GM12864 (cell line): ENCODE measurements at regions not wholly inside any gene's neighbourhood (a gene's known extent, or its start where the extent isn't known, plus 50 kb on each side); places are given as distances from the start of the nearest gene placed in this dataset.

Source experiments
- DNase-seq: peaks from one replicate; pipeline ENCODE4 v3.0.0-alpha.2; 2011; ENCODE audit warnings: low read depth
- H3K4me3 ChIP-seq: 2 replicates; pipeline ENCODE4 v1.5.1; 2011; ENCODE audit warnings: mild to moderate bottlenecking, low read depth, low read length, control low read depth
- TF ChIP-seq, protein P1 (sequence below): IDR thresholded peaks from 2 replicates; pipeline ENCODE4 v1.5.1; 2011; ENCODE audit warnings: low read depth, mild to moderate bottlenecking, moderate library complexity, low read length, control low read depth, inconsistent platforms; ENCODE audit errors: missing control alignments

DNA sequence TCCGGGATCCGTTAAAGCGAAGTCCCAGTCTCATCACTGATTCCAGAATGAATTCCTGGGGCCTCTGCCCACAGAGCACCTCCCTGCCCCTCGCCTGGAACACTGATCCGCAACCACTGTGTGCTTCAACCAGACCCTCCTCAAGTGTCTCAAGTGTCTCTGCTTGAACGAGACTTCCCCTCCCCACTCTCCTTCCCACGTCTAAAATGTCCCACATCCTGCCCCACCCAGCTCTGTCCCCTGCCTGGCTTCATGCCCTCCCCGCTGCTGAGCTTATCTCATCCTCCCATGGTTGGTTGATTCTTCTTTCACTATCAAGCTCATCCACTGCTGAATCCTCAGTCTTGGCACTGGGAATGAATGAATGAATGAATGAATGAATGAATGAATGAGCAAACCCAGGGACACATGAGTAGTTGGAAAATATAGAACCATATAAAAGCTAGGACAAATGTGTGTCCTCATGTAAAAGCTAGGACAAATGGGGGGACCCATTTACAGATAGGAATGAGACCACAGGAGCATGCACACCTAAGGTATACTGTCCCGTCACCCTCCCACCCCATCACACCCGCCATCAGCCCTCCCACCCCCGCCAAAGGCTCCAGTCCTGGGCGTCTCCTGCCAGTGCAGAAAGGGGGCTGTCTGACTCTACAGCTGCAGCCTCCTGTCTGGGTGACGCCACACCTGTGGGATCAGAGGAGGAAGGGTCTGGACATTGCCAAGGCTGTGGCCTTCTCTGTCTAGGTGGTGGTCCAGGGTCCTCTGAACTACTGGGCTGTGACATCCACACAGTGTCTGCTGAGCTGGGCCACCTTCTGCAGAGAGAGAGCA lies 71.4 kb upstream of the LINC01488 start:
- no peak overlapping the region for H3K4me3 ChIP-seq
- no peak for DNase-seq
- TF ChIP-seq, protein P1, sequence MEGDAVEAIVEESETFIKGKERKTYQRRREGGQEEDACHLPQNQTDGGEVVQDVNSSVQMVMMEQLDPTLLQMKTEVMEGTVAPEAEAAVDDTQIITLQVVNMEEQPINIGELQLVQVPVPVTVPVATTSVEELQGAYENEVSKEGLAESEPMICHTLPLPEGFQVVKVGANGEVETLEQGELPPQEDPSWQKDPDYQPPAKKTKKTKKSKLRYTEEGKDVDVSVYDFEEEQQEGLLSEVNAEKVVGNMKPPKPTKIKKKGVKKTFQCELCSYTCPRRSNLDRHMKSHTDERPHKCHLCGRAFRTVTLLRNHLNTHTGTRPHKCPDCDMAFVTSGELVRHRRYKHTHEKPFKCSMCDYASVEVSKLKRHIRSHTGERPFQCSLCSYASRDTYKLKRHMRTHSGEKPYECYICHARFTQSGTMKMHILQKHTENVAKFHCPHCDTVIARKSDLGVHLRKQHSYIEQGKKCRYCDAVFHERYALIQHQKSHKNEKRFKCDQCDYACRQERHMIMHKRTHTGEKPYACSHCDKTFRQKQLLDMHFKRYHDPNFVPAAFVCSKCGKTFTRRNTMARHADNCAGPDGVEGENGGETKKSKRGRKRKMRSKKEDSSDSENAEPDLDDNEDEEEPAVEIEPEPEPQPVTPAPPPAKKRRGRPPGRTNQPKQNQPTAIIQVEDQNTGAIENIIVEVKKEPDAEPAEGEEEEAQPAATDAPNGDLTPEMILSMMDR: no peak

DNA sequence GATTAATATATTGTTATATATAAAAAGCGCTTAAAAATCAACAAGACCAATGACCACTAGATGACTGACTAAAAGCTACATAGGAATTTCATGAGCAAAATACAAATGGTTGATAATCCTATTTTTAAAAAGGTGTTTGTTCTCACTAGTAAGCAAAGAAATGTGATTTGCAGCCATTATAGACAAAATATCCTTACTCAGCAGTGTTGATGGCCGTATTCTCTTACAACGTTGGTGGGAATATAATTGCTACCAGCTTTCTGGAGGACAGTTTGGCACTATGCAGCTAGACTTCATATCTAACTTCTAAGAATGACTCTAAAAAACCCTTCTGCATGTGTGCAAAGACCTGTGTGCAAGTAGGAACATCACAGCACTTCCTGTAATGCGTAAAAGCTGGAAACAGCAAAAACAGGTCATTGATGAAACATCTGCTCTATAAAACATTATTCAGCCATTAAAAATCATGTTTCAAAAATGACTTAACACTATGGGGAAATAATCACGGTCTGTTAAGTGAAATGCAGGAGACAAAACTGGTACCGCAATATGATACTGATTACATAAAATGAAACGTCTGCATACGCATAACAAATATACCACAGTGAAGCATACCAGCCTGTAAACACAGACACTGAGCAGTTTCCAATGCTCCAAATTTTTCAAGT lies 70.1 kb upstream of the LINC01488 start:
- no peak for DNase-seq
- H3K4me3 ChIP-seq: no peak overlapping the region
- TF ChIP-seq, protein P1: no peak

DNA sequence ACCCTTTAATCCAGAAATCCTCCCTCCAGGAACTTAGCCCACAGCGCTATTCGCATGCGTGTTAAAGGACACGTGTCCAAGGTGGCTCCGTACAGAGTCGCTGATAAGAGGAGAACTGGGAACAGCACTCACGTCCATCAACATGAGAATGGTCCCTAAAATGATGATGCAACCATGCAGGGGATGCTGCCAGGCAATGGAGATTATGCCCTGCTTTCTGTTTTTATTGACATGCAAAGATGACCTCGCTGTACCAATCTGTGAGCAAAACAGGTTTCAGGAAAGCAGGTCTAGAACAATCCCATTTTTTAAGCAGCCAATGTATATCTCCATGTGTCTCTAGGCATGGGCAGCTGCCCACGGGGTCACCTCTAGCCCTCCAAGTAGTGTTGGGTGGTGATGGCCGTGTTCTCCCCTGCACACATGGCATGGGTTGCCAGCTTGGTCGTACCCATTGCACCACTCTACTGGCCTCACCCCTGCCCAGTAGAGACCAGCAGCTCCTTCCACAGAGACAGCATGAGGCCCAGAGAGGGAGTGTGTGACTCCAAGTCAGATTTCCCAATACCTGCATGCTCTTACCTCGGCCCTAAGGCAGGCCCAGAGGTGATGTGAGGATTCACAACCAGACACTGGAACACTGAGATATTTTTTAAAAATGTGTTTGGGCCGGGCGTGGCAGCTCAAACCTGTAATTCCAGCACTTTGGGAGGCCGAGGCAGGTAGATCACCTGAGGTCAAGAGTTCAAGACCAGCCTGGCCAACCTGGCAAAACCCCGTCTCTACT lies 68.3 kb upstream of the LINC01488 start:
- no peak overlapping the region for H3K4me3 ChIP-seq
- TF ChIP-seq, protein P1: no peak
- DNase-seq: no peak

DNA sequence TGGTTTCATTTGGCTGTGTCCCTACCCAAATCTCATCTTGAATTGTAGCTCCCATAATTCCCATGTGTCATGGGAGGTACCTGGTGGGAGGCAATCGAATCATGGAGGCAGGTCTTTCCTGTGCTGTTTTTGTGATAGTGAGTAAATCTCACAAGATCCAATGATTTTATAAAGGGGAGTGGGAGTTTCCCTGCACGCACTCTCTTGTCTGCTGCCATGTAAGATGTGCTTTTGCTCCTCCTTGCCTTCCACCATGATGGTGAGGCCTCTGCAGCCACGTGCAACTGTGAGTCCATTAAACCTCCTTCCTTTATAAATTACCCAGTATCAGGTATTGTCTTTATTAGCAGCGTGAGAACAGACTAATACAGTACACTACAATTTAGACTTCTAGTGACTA lies 67.5 kb upstream of the LINC01488 start:
- H3K4me3 ChIP-seq: no peak overlapping the region
- DNase-seq: no peak
- TF ChIP-seq, protein P1: no peak

DNA sequence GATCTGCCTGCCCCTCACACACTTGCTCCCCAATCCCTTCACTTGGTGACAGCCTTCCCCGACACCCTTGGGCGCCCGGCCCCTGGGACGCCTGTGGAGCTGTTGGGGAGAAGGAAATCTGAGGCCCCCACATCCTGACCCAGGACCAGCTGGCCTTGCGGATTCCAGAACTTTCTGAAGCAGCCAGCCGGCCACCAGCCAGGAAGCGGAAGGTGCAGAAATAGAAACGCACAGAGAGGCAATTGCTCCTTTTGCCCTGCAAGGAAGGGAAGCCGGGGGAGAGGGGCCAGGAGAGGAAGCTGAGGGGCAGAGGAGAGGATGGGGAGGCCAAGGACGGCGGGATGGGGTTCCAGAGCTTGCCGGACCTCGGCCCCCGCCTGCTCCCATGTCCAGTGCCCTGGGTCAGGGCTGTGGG lies 66.7 kb upstream of the LINC01488 start:
- TF ChIP-seq, protein P1: no peak
- no peak for DNase-seq
- H3K4me3 ChIP-seq: no peak overlapping the region

DNA sequence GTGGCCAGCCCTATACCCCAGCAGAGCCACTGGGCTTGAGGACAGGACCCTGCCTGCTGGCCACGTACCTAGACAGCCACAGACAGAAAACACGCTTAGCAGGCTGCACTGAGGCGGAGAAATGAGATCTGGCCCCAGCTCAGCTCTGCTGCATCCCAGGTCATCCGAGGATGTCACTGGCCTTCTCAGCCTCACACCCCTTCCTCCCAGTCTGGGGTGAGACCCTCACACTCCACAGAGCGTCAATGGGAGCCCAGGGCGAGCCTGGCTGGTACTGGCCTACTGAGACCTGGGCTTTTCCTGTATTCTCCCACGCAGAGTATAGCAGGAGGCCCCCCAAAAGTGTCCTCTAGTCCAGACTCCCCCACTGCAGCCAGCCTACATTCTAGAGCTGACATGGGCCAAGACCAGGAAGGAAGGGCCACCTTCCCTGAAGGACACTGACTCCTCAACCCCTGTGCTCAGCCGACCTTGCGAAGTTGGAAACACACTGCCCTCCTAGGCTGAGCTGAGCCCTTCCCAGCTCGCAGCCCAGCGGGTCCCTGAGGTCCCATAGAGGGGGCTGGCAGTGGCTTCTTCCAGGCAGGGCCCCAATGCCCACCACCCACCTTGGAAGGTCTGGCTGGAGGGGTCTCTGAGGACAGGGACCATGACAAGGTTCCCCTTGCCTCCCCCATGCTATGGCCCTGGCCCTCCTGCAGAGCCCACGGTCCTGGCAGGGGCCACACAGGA lies 65.9 kb upstream of the LINC01488 start:
- no peak for DNase-seq
- no peak overlapping the region for H3K4me3 ChIP-seq
- TF ChIP-seq, protein P1: no peak
